ENCODE measurements at regions not wholly inside any gene's neighbourhood (a gene's known extent, or its start where the extent isn't known, plus 50 kb on each side); places are given as distances from the start of the nearest gene placed in this dataset.

DNA sequence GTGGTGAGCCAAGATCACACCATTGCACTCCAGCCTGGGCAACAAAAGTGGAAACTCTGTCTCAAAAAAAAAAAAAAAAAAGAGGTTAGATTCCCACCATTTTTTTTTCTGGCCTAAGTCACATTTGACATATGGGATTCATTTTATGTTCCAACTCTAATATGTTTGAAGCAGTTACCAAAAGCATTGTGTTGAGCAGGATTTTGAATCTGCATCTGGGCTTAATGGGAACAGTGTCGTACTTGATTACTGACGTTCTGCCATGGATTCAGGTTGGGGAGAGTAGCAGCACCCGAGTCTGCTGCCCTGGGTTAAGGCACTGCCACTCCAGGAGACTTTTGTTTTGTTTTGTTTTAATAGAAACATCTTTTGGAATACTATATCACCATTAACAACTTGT lies 348.7 kb upstream of the TBL1XR1 start:
- peak; percentile 16 for DNase-seq

- no peak for DNase-seq
Measured at GRCh38 chr3:177547711-177548350, 350.5 kb upstream of the TBL1XR1 start.

DNA sequence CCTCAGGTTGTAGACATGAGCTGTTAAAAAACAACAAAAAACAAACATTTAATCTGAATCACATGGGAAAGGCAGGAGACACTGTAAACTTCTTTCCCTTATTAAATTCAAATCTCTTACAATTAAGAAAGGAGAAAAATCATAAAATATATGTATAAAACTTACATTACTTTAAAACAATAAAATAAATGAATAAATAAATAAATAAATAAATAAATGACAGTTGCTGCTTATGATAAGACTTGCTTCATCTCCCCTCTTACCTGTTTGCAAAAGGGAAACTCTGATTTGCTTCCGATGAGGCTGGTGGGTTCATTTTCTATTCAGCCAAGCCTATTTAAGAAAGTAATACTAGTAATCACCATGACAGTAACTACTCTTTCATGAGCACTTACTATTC lies 353.4 kb upstream of the TBL1XR1 start:
- no peak for DNase-seq

- DNase-seq, result no peak
Measured at GRCh38 chr3:177551431-177551836, 354.2 kb upstream of the TBL1XR1 start.

GRCh38 chr3:177552051-177552450 lies 354.8 kb upstream of the TBL1XR1 start:
- no peak for DNase-seq

DNA sequence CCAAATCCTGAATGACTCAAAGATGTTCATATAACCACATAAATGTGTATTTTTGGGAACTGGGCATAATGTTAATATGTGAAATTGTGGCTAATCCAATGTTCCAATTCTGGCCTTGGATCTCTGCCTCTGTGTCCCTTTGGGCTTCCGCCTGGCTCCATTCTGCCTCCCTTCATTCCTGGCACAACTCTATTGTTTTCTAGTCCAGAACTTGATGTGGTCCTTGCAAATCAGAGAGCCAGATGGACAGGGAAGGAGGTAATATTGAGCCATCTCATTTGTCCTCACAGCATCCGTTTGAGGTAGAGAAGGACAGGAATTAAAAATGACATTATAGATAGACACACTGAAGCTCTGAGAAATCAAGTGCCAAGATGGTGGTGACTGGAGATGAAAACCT lies 355.7 kb upstream of the TBL1XR1 start:
- no peak for DNase-seq

- no peak for DNase-seq
Measured at GRCh38 chr3:177553579-177553978, 356.3 kb upstream of the TBL1XR1 start.

- DNase-seq, result peak; percentile 66
Measured at GRCh38 chr3:177554895-177555759, 357.8 kb upstream of the TBL1XR1 start.

DNA sequence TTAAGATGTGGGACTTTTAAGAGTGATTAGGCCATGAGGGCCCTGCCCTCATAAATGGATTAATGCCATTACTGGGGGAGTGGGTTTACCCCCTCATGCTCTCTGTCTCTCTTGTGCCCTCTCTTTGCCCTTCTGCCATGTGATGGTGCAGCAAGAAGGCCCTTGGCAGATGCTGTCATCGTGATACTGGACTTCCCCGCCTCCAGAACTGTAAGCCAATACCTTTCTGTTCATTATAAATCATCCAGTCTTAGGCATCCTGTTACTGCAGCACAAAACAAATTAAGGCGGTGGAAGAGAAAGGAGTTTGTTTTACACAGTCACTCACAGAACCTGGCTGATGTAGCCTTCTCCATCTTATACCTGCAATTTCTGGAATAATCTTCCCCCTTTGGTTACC lies 360.3 kb upstream of the TBL1XR1 start:
- no peak for DNase-seq

- DNase-seq, result no peak
Measured at GRCh38 chr3:177561365-177561764, 364.1 kb upstream of the TBL1XR1 start.

DNA sequence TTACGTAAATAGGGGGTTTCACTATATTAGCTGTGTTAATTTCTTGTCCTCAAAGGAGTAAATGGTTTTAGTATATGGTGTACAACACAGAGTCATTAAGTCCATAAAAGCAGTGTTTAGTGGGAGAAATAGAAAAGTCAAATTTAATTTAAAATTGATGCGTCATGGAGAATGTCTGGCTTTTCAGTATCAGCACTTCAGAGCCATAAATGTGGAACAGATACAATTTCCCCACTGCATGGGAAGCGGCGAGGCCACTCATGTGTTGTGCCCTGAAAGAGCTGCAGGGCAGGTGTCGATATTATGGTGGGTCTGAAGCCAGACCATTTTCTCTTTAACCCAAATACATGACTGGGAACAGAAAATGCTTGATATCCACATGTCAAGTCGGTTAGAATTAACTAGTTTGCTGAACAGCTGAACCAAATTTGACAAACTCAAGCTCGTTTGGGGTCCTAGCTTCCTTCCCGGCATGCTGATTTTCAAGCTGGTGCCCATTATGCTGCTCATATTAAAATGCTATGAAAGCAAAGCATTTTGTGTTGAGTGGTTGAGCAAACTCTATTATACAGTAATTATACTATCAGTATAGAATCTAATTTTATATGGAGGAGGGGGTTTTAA lies 364.6 kb upstream of the TBL1XR1 start:
- DNase-seq, result no peak

- DNase-seq, result no peak
Measured at GRCh38 chr3:177563243-177563780, 366.0 kb upstream of the TBL1XR1 start.

- no peak for DNase-seq
Measured at GRCh38 chr3:177563792-177564191, 366.5 kb upstream of the TBL1XR1 start.

DNA sequence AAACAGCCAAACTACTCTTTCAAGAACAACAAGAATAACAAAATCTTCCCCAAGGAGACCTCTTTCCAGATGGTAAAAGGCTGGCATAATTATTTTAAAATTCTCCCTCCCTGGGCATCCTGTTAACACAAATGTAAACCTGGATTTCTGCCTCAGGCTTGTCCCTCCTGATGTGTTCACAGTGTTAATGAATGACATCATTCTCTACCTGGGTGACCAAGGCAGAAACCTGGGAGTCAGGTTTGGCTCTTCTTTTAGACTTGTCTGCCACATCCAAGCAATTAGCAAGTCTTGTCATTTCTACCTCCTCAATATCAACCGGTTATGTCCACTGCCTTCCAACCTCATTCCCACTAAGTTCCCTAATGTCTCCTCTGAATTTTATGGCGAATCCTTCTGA lies 368.7 kb upstream of the TBL1XR1 start:
- DNase-seq, result no peak

- DNase-seq, result no peak
Measured at GRCh38 chr3:177567833-177568232, 370.6 kb upstream of the TBL1XR1 start.

DNA sequence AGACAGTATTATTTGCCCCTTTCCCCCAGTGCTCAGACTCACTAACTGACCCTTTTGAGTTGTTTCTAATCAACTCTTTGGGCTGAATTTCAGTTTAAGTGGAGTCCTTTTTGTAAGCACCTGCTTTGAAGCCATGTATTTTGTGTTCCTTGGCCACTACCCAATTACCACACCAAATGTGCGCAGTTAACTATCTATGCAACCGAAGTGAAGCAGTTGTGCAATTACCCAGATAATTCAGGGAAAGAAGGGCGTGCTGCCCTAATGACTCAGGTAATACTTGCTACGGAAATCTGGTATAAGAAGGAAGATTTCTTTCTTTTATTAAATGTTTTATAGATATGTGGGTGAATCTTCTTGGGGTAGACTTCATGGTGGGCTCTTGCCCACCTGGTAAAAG lies 371.9 kb upstream of the TBL1XR1 start:
- no peak for DNase-seq

DNA sequence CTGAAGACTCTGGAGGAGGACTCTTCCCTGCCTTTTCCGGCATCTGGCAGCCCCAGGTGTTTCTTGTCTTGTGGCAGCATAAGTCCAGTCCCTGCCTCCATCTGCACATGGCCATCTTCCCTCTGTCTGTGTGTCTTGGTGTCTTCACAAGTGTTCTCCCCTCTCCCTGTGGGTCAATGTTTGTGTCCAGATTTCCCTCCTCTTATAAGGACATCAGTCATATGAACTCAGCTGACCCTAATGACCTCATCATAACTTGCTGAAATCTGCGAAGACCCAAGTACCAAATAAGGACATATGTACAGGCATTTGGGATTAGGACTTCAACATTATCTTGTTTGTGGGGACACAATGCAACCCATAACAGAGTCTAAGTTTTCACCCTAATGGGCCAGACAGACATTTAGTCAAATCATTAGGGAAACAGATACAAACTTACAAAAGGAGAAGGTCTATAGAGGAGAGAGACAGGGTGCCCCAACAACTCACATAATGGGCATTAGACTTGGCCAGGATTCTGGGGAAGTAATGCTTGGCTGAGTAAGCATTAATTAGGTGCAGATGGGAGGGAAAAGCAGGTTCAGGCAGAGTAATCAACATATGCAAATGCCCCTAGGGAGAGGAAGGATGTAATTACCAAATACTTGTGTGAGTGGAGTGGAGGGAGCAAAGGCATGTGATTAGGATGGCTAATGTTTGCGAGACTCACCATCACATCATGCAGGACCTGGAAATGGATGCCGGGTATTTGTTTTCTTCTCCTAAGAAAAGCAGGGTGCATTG lies 372.8 kb upstream of the TBL1XR1 start:
- DNase-seq, result peak; percentile 62

DNA sequence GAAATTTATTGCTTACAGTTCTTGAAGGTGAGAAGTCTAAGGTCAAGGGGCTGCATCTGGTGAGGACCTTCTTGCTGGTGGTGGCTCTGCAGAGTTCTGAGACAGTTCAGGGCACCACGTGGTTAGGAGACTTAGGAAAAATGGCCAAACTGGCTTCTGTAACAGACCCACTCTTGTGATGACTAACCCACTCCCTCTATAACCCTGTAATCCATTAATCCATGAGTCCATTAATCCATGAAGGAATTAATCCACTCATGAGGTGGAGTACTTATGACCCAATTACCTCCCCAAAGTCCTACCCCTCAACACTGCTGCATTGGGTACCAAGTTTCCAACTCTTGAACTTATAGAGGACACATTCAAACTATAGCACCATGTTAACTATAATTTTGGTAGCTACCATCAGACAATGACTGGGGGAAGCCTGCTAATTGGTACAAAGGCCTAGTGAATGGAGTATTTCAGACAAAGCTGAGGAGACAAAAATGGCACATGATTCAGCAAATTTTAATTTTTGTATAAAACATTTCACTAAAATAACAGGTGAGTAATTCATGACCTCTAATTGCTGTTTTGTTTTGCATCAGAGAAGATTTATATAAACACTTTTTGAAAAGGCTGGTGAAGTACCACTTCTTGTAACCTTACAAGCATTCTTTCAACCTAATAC lies 374.1 kb upstream of the TBL1XR1 start:
- DNase-seq, result no peak

GRCh38 chr3:177571944-177572315 lies 374.6 kb upstream of the TBL1XR1 start:
- no peak for DNase-seq

DNA sequence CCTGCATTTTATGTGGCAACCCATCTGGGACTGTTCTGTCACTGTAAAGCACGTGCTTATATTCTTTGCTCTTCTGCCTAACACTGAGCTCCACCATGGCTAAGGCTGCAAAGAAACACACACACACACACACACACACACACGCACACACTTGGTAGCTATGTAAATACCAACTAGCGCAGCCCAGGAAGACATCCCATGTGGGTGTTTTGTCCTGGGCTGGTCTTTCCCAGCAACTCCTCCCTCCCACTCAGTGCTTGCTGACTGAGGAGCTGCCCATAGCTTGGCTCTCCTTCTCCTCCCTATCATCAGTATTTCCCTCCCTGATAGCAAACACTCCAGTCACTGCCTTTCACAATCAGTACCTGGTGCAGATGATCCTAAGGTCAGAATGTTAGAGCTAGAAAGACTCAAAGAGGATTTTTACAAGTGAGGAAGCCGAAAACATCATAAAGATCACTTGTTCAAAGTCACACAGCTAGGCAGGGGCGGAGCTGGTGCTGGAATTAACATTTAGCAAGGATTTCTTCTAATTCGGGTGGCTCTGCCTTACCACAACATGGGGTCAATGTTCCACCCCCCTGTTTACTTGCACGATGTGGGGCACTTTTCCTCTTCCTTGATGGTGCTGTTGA lies 377.1 kb upstream of the TBL1XR1 start:
- peak; percentile 34 for DNase-seq

DNA sequence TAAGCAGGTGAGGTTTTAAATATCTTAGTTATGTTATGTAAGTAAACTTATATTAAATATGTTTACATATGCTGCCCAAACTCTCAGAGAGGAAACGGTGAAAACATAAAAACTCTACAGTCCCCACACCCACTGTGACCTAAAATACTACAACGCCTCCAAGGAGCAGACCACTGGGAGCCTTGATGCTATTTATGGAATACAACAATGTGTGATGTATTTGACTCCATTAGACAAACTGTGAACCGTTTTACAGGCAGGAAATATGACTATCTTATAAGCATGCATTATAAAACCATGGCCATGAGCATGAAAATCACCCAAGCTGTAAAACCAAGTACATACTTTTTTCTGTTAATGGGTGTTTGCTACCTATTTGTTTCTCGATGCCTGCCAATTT lies 379.5 kb upstream of the TBL1XR1 start:
- no peak for DNase-seq

DNA sequence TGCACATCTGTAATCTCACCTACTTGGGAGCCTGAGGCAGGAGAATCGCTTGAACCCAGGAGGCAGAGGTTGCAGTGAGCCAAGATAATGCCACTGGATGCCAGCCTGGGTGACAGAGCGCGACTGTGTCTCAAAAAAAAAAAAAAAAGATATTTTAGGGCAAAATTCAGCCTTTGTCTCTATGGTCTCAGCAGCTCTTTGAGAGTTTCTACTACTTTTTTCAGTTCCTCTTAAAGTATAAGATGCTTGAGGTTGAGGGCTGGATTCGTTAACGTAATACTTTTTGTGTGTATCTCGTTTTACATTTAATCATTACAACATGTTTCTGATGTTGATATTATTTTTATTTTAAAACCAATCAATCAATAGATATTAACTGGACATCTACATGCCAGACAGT lies 381.2 kb upstream of the TBL1XR1 start:
- no peak for DNase-seq
